NCI-H774 (cell line): ENCODE measurements at regions not wholly inside any gene's neighbourhood (a gene's known extent, or its start where the extent isn't known, plus 50 kb on each side); places are given as distances from the start of the nearest gene placed in this dataset.
A peak's percentile ranks its signal among the peaks of the same experiment; 100 is the strongest.

Source experiments
- DNase-seq: peaks from one replicate; lab custom pipeline; 2025; lab: John Stamatoyannopoulos, UW

DNA sequence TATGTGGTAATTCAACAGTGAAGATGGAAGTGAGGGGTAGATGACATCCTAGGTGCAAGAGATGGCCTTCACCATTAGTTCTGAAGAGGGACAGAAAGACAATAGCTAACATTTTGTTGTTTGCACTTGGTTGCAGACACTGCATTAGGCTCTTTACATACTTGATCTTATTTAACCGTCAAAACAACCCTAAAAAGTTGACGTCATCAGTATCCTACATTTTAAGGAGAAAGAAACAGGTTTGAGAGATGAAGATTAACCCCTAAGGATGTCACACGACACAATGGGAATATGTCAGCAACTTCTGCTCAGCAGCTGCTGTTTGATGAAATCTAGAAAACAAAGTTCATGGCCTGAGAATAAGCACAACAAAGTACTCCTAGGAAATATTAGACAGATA is 72.6 kb upstream of the MC3R start:
- no peak for DNase-seq

DNA sequence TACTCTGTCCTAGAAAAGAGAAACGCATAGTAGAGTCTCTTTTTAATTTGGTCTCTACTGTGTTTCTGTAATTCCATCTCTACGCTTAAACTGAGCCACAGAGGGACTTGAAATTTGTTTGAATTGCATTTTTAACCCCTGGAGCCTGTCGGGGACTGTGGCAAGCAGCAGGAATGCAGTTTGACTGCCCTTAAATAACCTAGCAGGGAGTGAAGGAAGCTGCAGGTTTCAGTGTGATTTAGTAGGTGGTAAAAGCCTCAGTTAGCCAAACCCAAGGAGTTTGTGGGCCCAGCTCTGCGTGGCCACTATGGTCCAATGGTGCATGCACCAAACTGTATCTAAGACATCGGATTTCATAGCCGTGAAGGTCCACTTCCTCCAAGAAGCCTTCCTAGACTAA is 70.3 kb upstream of the MC3R start:
- no peak for DNase-seq

DNA sequence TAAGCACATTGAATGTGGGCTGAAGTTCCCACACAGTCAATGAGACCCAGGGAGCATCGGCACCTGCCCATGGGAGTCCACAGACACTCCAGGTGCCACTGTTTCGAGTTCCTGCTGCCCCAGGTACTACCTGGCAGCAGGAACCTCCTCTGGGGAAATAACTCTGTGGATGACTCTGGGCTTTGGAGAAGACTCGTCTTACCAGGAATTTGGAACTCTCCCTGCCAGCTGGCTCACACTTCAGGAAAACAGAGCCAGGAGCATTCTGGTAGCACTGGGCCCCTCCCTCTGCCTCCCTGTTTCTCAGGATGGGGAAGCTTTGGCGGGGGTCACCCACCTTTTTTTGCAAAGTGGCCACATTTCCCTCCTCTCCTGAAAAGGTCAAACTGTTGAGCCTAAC is 69.5 kb upstream of the MC3R start:
- no peak for DNase-seq

GRCh38 chr20:56181583-56181982 is 66.9 kb upstream of the MC3R start:
- no peak for DNase-seq

DNA sequence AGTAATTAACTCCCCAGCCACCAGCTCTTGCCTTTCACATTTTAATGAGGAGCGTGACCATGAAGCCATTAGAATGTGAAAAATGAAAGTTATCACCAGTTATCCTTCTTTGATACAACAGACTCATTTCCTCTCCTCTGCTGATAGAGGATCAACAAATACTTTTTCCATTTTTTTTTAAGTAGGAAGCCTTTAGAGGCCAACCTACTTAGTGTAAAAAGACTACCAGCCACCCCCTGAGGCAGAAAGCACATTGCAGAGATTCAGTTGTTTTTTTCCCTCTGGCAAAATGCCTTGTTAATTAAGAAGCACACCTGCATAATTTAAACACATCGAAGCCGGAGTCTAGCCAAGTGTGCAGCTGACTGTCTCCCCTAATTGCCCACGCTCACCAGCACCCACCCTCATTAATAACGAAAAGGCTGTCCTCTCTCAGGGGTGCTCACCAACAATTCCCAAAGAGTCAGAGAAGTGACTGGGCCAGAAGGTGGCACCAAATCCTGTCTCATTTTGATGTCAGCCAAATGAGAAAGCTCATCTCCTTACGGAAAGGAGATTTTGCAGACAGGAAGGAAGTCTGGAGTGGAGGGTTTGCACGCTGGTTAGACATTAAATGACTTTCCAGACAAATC is 60.9 kb upstream of the MC3R start:
- peak; percentile 57 for DNase-seq

DNA sequence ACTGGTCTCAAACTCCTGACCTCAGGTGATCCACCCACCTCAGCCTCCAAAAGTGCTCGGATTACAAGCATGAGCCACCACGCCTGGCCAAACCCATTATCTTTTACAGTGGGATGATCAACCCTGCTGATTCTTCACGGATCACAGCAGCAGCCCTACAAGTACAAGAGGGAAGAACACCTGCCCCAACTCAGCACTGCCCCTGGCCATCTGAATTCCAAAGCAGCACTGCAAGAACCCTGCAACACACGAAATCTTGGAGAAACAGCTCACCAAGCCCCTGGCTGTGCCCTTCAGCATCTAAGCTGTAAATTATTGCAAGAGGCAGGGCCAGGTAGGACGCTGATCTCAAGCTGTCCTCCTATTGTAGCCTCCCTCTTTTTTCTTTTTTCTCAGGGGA is 54.5 kb upstream of the MC3R start:
- DNase-seq = no peak

GRCh38 chr20:56195946-56196345 is 52.6 kb upstream of the MC3R start:
- no peak for DNase-seq
